WTC11 (cell line): ENCODE measurements at regions not wholly inside any gene's neighbourhood (a gene's known extent, or its start where the extent isn't known, plus 50 kb on each side); places are given as distances from the start of the nearest gene placed in this dataset.

Experiments
- IRF2 ChIP-seq: sonication (generic); formaldehyde crosslinking; IDR thresholded peaks from 2 replicates; pipeline ENCODE4 v1.8.0; 2022; ENCODE audit warnings: low read depth, missing genetic modification reagents, borderline replicate concordance
- MAX ChIP-seq: sonication (generic); formaldehyde crosslinking; IDR thresholded peaks from 2 replicates; pipeline ENCODE4 v1.8.0; 2022; ENCODE audit warnings: mild to moderate bottlenecking, missing genetic modification reagents
- ZBTB43 ChIP-seq: sonication (generic); formaldehyde crosslinking; IDR thresholded peaks from 2 replicates; pipeline ENCODE4 v1.8.1; 2023; ENCODE audit warnings: mild to moderate bottlenecking, missing genetic modification reagents
- ZNF263 ChIP-seq: sonication (generic); formaldehyde crosslinking; IDR thresholded peaks from 2 replicates; pipeline ENCODE4 v1.8.1; 2022; ENCODE audit warnings: low read depth, mild to moderate bottlenecking, moderate library complexity, missing genetic modification reagents
- TF ChIP-seq, protein P1 (sequence below): fragments of 200-600 bp; IDR thresholded peaks from 2 replicates; pipeline ENCODE4 v1.8.0; 2022; ENCODE audit warnings: antibody characterized with exemption
- TF ChIP-seq, protein P2 (sequence below): sonication (generic); formaldehyde crosslinking; conservative IDR thresholded peaks from 2 replicates; pipeline ENCODE4 v1.8.1; 2022; ENCODE audit warnings: mild to moderate bottlenecking, missing genetic modification reagents
- TF ChIP-seq, protein P3 (sequence below): sonication (generic); formaldehyde crosslinking; IDR thresholded peaks from 2 replicates; pipeline ENCODE4 v1.8.1; 2022; ENCODE audit warnings: low read depth, missing genetic modification reagents, borderline replicate concordance

- no peak for TF ChIP-seq IRF2 (CRISPR knock-in tag)
- TF ChIP-seq, protein P1, sequence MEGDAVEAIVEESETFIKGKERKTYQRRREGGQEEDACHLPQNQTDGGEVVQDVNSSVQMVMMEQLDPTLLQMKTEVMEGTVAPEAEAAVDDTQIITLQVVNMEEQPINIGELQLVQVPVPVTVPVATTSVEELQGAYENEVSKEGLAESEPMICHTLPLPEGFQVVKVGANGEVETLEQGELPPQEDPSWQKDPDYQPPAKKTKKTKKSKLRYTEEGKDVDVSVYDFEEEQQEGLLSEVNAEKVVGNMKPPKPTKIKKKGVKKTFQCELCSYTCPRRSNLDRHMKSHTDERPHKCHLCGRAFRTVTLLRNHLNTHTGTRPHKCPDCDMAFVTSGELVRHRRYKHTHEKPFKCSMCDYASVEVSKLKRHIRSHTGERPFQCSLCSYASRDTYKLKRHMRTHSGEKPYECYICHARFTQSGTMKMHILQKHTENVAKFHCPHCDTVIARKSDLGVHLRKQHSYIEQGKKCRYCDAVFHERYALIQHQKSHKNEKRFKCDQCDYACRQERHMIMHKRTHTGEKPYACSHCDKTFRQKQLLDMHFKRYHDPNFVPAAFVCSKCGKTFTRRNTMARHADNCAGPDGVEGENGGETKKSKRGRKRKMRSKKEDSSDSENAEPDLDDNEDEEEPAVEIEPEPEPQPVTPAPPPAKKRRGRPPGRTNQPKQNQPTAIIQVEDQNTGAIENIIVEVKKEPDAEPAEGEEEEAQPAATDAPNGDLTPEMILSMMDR = no peak
- no peak for TF ChIP-seq ZBTB43 (CRISPR knock-in tag)
- TF ChIP-seq MAX (CRISPR knock-in tag) = no peak
- TF ChIP-seq, protein P2, sequence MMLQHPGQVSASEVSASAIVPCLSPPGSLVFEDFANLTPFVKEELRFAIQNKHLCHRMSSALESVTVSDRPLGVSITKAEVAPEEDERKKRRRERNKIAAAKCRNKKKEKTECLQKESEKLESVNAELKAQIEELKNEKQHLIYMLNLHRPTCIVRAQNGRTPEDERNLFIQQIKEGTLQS (CRISPR knock-in tag) = no peak
- TF ChIP-seq ZNF263 (CRISPR knock-in tag) = no peak
- TF ChIP-seq, protein P3, sequence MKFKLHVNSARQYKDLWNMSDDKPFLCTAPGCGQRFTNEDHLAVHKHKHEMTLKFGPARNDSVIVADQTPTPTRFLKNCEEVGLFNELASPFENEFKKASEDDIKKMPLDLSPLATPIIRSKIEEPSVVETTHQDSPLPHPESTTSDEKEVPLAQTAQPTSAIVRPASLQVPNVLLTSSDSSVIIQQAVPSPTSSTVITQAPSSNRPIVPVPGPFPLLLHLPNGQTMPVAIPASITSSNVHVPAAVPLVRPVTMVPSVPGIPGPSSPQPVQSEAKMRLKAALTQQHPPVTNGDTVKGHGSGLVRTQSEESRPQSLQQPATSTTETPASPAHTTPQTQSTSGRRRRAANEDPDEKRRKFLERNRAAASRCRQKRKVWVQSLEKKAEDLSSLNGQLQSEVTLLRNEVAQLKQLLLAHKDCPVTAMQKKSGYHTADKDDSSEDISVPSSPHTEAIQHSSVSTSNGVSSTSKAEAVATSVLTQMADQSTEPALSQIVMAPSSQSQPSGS = no peak
These were observed 92.5 kb upstream of the GGTLC1 start for GRCh38 chr20:24081077-24081476.
